Activated CD4-positive, alpha-beta T cell treated with anti-CD3 and anti-CD28 coated beads, Interleukin-2, amount 50 U/mL, for 4 hours (primary cell): ENCODE measurements at regions not wholly inside any gene's neighbourhood (a gene's known extent, or its start where the extent isn't known, plus 50 kb on each side); places are given as distances from the start of the nearest gene placed in this dataset.
"Not testable (repeated sequence)": the region's sequence is repeated elsewhere in the genome, so short reads cannot be mapped to it uniquely, and the experiment has no call there.

ENCODE experiments used
- DNase-seq, 2 experiments: peaks; one replicate each; pipeline ENCODE4 v3.0.0-alpha.2; 2020

DNA sequence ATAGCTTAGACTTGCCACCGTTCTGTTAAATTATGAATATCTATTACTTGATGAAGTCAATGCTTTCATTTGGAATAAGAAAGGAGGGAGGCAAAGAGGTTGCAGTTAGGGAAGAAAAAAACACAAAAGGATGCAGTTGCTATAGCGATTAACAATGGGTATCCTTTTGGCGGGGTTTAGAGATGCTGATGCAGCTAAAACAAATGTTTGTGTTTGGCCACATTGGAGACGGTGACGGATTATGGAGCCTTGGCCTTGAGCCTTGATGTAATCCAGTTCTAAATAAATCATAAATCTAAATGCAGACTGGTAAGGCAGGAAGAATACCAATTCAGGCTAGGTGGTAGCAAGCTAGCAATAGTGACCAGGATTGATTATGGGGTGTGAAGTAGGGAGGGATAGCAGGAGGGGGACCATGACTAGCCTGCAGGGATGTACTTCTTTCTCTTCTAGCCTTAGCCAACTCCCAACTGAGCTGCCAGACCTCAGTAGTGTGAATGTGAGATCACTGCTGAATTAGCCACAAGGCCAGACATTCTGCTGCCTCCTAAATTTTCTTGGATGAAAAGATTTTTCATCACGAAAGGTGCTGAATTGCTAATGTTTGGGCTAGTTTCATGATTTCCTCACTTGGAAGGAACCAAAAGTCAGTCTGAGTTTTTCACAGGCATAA, 160.3 kb downstream of the TLR4 start:
- DNase-seq: no peak

DNA sequence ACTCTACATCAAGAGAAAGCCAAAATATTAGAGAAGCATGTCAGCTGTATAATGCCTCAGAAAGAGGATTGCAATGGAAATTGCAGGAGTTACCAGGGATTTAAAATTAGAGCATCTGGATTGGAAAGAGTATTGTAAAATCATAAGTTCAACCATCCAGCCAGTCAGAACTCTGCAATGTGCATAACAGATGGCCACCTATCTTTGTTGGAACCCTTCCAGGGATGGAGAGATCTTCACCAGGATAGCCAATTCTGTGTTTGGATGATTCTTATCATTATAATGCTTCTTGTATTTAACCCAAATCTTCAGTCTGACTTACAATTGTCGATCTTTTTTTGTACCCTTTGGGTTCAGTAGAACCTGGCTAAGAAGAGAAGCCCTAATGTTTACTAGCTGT, 164.4 kb downstream of the TLR4 start:
- no peak for DNase-seq

DNA sequence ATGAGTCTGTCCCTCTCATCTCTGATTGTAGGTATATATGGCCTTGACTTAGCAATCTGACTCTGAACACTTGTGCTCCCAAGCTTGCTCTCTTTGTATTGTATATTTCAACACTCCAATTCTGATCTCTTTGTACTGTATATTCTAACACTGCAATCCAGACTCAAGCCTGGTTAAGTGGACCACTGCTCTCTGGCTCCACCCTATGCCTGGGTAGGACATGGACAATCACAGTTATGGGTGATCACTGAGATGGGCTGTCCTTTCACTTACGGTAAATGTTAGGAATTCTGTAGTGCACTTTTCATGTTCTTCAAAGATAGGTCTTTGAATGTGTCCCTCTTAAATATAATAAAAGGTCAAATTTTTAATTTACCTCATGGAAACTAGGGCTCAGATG, 165.1 kb downstream of the TLR4 start:
- no peak for DNase-seq

DNA sequence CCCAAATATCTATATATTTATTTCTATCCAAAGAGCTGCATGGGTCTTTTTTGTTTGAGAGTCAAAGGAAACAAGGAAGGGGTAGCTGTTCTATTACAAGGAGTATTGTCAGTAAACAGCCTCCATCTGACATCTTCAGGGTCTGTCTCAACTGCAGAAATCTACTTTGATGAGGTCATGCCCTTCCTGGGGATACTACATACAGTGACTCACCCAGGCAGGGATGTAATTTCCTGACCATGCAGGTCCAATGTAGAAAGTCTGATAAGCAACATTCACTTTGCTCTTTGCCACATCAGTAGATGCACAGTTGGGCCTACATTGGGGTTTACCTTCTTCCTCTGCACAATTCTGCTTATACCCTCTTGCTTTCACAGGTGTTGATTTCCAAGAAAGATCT, 165.5 kb downstream of the TLR4 start:
- DNase-seq: no peak

DNA sequence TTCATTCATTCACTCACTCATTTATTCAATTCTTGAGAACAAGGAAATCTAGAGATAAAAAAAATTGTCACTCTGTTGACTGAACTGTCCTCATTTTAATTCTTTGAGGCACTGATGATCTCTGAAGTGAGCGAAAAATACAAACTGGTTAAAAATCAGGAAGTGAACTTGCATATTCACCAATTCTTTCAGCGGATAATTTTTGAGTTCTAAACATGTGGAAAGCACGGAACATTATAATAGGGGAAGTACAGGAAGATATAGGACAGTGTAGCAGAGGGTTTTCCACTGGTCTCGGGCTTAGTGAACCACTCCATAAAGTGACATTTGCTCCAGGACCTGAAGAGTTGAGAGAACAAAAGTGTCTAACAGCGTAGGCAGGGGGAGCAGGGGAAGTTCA, 169.5 kb downstream of the TLR4 start:
- no peak for DNase-seq

DNA sequence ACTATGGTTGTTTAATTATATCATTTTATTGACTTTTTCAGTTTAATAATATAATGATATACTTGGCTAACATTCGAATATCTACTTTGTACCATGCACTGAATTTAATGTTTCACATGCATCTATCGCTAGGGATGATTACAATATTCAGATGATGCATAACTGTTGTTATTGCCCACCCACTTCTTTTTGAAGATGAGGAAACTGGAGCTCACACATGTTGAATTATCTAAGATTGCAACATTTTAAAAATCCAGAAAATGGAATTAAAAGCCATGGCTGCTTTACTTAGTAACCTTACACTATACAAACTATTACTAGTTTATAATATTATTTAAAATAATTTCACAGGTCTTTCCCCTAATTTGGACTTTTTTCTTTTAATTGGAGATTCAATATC, 171.7 kb downstream of the TLR4 start:
- DNase-seq: no peak

DNA sequence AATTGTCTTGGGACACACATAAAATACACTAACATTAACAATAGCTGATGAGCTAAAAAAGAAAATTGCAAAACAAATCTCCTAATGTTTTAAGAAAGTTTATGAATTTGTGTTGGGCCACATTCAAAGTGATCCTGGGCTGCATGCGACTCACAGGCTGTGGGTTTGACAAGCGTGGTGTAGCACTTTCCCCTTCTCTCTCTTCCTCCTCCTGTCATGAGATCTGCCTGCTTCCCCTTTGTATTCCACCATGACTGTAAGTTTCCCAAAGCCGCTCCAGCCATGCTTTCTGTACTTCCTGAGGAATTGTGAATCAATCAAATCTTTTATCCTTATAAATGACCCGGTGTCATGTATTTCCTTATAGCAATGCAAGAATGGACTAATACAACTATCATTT, 178.0 kb downstream of the TLR4 start:
- no peak for DNase-seq

DNA sequence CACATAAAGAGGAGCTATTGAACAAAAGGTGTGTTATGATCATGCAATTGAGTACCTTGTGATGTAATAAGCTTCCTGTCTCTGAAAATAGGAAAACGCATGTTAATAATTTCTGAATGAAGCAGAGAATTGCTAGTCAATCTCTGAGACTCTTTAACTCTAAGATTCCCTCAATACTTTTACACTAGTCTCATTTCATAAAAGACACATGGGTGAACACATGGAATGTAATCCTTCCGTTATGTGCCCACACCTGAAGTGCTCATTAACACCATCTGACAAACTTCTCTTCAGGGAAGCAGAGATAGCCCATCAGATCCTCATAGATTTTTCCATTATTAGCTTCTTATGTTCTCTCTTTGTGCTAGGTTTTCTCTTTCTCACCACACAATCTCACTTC, 182.4 kb downstream of the TLR4 start:
- no peak for DNase-seq

DNA sequence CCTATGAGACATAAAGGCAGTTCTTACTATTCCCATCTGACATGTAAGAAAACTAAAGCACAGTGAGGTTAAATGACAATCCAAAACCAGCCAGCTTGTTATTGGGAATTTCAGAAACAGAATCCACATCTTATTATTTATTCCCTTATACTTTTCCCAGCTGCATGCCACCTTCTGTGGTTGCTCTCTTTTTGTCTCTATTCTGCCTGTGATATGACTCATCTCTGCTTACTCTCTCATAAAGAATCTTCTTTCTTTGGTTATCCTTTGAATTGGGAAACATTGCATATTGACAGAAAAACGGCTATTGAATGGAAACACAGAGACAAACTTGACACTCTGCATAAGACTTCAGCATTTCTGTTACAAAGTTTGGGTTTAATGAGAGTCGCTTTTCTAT, 183.2 kb downstream of the TLR4 start:
- no peak for DNase-seq

DNA sequence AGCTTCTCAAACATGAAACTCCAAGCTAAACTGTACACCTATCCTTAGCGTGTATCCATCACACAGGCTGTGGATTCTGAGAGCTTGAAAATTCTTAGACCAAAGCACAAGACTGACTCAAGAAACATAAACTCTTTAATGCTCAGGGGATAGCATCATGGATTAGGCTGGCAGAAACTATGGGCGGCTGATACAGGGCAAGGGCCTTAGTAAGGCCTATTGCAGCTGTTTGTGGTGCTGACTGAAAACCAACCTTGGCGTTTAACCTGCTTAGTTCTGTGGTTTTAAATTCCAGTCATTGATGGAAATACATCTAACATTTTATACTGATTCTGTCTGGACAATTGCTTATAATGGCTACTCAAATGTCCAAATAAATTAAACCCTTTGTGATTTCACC, 183.7 kb downstream of the TLR4 start:
- DNase-seq: no peak

DNA sequence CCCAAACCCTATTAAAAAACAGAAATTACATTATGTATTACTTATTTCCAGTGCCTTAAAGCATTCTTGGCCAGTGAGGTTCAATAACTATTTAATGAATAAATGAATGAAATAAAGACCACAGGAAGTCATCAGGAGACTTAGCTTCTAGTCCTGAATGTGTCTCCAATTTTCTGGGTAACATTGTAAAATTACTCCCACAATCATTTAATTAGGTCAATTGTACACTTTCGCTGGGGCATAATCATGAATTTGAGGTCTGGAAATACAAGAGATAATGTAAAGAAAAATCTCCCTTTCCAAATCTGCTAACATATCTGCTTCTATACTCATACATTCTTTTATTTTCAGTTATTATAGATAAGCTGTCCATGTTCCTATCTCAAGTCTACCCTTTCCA, 199.2 kb downstream of the TLR4 start:
- DNase-seq: no peak

DNA sequence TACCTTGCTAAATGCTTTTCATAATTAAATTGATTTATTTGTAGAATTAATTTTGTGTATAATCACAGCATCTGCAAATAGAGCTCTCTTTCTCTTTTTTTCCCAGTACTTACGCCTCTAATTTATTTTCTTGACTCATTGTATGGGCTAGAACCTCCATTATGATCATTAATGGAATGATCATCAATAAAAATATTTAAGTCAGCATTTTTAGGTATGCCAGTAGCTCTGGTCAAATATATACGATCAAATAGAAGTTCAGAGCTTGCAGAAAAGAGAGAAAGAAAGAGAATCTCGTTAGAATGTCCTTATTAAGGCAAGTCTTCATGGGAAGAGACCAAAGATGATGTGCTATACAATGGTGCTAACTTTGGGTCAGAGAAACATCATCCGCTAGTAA, 202.6 kb downstream of the TLR4 start:
- no peak for DNase-seq

DNA sequence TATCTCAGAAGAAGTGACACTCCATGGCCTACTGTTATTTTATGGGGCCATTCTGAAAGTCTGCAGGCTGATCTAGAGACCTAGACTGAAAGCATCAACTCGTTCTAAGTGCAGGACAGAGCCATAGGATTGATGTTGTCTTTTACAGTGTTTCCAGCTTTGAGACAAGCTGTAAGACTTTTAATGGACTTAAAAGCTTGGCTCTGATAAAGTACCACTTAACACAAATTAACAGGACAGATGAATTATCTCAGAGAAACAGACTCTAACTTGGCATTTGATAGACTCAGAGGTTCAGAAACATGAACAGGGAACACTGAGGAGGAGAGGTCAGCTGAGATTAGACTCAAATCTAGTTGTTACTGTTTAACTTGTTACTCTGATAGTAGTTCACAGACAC, 203.2 kb downstream of the TLR4 start:
- DNase-seq: no peak

DNA sequence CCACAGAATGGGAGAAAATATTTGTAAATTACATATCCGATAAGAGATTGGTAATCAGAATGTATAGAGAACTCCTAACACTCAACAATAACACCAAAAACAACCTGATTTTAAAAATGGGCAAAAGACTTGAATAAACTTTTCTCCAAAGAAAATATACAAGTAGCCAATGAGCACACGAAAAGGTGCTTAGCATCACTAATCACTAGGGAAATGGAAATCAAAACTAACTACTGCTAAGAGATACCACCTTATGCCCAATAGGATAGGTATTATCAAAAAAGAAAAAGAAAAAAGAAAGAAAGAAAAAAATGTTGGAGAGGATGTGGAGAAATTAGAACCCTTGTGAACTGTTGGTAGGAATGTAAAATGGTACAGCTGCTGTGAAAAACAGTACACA, 212.1 kb downstream of the TLR4 start:
- DNase-seq: no peak

DNA sequence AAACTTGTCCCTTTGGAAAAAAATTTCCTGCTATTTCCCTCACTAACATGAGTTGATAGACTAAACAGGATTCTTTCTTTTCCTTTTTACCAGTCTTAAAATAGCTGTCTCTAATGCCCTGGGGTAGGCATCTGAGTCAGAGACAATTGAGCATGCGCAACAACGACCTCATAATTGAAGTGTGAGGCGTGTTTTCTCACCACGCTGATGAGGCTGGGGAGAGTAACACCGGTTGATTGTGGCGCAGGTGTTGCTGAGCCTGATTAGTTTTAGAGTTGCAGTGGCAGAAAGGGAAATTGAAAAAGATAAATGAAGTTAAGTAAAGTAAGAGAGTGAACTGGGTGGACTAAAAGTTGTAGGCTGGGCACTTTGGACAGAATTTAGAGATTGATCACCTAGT, 213.7 kb downstream of the TLR4 start:
- no peak for DNase-seq

DNA sequence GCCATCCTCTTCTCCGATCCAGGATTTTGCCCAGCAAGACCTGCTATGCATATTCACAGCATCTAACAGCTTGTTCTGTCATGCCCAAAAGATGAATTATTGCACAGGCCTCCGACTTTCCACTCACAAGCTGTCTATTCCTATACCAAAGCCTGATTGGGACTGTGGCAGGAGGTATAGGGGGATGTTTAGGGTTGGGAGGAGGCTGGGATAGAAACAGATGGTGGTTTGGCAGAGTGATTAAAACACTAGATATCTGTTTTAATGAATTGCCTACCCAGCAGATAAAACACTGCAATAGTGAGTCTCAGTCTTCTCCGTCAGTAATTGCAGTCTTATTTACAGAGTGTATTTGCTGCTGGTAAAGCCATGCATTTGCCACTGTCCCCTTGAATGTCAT, 215.3 kb downstream of the TLR4 start:
- DNase-seq: no peak

DNA sequence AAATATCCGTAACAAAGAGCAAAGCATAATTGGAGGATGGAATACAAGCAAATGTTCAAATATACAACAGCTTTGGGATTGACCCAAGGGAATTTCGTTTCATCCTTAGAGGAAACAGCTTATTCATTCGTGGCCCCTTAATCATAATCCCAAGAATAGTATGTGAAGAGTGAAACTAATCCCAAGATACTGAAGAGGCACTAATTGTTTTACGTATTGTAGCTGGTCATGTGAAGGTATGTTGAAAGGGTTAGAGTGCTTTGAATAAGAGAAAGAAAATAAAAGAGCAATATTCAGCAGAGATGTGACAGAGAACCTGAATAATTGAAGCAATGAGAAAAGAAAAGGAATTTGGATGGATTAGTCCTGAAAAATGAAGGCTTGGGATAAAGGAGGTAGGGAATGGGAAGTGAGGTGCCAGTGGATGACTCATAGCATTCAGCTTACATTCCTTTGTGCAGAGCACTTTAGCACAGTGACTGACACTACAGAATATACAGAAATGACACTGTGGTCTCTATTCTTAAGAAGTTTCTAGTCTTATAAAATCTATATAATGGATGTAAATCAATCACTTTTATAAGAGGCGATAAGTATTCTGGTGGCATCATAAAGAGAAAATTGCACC, 221.9 kb downstream of the TLR4 start:
- DNase-seq: no peak

DNA sequence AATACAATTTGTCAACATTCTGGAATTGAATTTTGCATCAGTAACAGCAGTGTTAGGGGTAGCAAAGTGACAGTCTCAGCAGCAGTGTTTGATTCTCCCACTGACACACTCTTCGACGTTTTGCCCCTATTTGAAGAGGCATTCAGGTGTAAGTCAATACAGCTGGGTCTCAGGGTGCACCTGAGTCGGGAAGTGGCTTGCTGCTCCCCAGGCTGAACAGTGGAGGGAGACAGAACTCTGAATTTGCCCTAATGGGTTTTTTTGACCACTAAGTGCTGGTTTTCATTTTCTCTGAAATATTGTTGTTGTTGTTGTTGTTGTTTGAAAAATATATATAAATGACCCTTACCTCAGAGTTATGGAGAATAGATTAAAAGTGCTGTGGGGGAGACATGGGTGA, 223.2 kb downstream of the TLR4 start:
- DNase-seq: no peak

DNA sequence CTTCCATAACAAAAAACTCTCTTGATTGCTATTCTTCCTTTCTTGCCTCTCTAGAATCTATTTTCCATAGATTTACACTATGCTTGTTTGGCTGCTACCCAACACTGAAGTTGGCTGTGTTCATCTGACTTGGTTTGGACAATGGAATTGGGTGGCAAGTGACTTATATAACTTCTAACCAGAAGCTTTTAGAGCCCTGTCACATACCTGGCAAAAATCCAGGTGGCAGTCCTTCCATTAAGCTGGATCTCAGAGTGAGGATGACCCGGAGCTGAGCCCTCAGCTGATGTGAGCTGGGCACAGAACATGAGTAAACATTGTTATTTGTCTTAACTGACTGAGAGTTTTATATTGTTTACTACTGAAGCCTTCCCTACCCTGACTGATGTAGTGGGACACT, 225.7 kb downstream of the TLR4 start:
- DNase-seq: no peak

DNA sequence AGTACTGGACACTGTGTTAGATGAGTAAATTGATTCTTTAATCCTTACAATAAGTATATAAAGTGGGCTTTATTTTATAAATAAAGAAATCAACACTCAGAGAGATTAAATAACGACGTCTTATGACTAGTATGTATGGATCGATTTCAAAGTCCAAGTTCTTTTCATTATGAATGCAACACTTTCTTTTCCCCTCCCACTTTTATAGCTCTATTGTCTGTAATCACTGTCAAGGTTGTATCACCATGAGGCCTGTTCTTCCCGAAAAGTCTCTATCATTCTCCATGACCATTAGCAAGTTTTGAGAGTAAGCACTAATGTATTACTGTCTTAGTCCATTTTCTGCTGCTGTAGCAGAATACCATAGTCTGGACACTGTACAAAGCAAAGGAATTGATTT, 228.4 kb downstream of the TLR4 start:
- no peak for DNase-seq

DNA sequence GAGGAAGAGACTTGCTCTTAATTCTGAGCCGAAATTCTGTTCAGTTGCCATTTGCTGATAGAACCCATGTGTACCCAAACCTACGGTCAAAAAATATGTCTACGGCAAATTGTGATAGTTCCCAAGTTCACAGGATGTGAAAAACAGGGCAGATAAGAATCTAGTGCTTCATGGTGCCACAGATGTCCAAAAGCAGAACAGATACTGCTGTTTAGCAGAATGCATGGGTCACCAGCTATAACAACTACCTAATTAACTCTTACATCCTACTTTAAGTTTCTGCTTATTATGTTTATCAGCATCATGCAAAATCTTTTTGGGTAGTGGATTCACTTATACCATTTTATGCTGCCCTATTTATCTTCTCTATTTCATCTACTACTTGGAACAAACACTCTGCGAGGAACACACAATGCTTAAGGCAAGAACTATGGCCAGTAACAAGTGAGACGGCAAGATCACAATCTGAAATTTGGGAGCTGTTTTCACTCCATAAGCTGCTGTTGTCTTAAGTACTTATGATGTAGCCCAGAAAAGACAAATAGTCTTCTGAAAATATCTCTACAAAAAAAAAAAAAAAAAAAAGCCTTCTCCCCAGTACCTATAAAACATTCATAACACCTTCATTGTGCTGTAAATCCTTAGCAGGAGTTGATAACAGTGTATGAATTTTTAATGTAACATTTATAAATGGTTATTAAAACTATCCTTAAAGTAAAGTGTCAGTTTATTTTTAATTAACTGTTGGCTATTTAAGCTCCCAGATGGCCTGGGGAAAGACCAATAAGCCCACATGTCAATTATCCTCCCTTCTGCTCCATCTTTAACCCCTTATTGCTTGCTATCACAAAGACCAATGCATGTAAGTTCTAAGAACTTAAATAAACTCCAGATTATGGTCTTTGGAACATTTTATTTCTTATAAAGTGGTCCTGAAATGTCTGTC, 232.3 kb downstream of the TLR4 start:
- DNase-seq: no peak

DNA sequence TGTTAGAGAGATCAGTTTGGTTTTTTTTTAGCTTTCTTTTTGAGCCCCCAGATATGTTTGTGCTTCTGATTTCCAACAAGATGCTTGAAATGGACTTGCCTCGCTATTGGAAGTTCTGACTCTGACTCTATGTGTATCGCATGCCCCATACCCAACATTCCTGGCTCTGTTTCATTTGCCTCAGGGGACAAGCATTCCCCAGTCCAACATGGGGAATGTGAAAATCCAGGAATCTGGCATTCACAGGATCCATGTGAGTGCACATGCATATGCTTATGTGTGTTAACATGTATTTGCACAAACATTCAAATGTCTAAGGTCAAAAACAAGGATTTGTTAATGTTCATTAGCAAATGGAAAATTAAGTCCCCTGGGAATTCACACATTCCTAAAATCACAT, 233.9 kb downstream of the TLR4 start:
- no peak for DNase-seq

DNA sequence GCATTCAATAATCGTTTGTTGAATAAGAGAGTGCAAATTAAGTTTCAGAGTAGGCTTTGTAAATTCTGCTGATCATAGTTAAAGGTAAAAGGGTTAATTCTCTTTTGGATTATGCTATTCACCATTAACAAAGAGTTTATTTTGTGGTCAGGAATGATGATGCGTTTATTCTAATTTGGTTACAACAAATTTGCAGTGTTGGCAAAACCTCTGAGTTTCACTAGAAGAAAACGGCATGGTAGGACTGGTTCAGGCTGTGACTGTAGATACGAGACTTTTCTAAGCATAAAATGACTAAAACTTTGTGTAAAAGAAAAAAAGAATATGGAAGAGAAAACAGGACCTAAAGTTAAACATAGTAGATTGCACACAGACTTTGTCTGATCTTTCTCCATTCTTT, 234.7 kb downstream of the TLR4 start:
- DNase-seq: no peak

DNA sequence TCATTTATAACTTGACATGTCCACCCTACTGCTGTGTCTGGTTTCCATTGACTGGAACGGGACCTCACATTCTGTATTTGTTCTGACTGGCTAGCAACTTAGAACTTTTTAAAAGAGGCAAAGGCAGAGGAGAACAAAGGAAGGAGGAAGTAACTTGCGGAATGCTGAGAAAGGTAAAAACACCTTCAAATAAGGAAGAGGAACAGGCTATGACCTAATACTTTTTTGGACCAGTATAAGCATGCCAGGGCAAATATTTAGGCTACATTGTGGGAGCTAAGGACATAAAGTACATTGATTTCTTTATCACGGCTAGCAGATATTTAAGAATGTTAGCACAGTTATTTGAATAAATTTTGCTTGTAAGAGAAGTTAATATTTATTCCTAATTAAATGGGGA, 240.5 kb downstream of the TLR4 start:
- DNase-seq: not testable (repeated sequence)
